ENCODE measurements at regions not wholly inside any gene's neighbourhood (a gene's known extent, or its start where the extent isn't known, plus 50 kb on each side); places are given as distances from the start of the nearest gene placed in this dataset.

GRCh38 chr9:80899208-80899607 is 790.1 kb downstream of the TLE1 start:
- TF ChIP-seq, protein P1, sequence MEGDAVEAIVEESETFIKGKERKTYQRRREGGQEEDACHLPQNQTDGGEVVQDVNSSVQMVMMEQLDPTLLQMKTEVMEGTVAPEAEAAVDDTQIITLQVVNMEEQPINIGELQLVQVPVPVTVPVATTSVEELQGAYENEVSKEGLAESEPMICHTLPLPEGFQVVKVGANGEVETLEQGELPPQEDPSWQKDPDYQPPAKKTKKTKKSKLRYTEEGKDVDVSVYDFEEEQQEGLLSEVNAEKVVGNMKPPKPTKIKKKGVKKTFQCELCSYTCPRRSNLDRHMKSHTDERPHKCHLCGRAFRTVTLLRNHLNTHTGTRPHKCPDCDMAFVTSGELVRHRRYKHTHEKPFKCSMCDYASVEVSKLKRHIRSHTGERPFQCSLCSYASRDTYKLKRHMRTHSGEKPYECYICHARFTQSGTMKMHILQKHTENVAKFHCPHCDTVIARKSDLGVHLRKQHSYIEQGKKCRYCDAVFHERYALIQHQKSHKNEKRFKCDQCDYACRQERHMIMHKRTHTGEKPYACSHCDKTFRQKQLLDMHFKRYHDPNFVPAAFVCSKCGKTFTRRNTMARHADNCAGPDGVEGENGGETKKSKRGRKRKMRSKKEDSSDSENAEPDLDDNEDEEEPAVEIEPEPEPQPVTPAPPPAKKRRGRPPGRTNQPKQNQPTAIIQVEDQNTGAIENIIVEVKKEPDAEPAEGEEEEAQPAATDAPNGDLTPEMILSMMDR (IDR thresholded peaks at IDR 0.05; ENCODE audit: unreplicated experiment): no peak
- no peaks in the 10 kb centered on the region for H3K4me1 Mint-ChIP-seq (ENCODE audit: low read depth)
- no peak for DNase-seq (ENCODE audit: low spot score, unreplicated experiment)
- H3K27me3 Mint-ChIP-seq: no peaks in the 10 kb centered on the region
- H3K4me3 Mint-ChIP-seq (ENCODE audit: low read depth): no peak overlapping the region
- H3K36me3 Mint-ChIP-seq (ENCODE audit: insufficient read depth): no peaks in the 10 kb centered on the region
- H3K9me3 Mint-ChIP-seq (ENCODE audit: low read depth): peaks cover 11% of the 10 kb centered on the region
- no peak overlapping the region for H3K27ac Mint-ChIP-seq

DNA sequence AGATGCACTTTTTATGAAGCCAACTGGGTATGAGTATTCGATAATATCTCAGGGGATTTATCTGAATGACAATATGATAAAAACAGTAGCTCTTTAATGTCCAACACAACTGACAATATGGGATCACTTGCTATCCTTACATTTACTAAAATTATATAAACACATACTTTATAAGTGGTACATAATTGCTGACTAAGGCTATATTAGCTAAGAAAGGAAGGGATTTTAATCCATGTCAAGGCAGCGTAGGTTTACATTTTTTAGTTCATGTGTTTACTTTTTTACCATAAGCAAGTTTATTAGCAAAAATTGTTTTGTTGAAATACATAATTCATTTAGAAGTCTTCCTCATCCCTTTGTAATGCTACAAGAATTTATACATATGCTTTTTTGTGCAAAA is 796.2 kb downstream of the TLE1 start:
- TF ChIP-seq, protein P1 (IDR thresholded peaks at IDR 0.05; ENCODE audit: unreplicated experiment): no peak
- H3K27ac Mint-ChIP-seq: no peak overlapping the region
- no peak overlapping the region for H3K4me3 Mint-ChIP-seq (ENCODE audit: low read depth)
- peaks cover 11% of the 10 kb centered on the region for H3K9me3 Mint-ChIP-seq (ENCODE audit: low read depth)
- no peaks in the 10 kb centered on the region for H3K27me3 Mint-ChIP-seq
- no peak for DNase-seq (ENCODE audit: low spot score, unreplicated experiment)
- H3K4me1 Mint-ChIP-seq (ENCODE audit: low read depth): peaks cover 4% of the 10 kb centered on the region
- H3K36me3 Mint-ChIP-seq (ENCODE audit: insufficient read depth): no peaks in the 10 kb centered on the region

DNA sequence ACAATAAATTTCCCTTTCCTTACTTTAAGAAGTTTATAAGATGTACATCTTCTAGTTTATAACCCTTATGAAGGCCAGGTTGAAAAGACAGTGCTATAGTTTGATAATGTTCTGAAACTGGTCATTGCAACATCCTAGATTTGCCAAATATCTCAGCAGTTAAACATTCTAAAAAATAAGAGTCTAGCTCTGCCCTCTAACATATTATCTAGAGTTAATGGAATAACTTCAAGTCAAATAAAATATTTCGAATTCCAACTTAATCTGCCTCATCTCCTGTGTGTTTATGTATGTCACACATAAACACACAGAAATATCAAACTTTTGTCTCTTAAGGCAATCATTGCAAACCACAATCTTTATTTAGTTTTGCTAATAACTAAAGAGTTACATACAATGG is 796.6 kb downstream of the TLE1 start:
- no peak for DNase-seq (ENCODE audit: low spot score, unreplicated experiment)
- no peak overlapping the region for H3K27ac Mint-ChIP-seq
- H3K4me1 Mint-ChIP-seq (ENCODE audit: low read depth): peaks cover 4% of the 10 kb centered on the region
- TF ChIP-seq, protein P1 (IDR thresholded peaks at IDR 0.05; ENCODE audit: unreplicated experiment): no peak
- no peaks in the 10 kb centered on the region for H3K36me3 Mint-ChIP-seq (ENCODE audit: insufficient read depth)
- H3K4me3 Mint-ChIP-seq (ENCODE audit: low read depth): no peak overlapping the region
- H3K9me3 Mint-ChIP-seq (ENCODE audit: low read depth): peaks cover 11% of the 10 kb centered on the region
- H3K27me3 Mint-ChIP-seq: no peaks in the 10 kb centered on the region

DNA sequence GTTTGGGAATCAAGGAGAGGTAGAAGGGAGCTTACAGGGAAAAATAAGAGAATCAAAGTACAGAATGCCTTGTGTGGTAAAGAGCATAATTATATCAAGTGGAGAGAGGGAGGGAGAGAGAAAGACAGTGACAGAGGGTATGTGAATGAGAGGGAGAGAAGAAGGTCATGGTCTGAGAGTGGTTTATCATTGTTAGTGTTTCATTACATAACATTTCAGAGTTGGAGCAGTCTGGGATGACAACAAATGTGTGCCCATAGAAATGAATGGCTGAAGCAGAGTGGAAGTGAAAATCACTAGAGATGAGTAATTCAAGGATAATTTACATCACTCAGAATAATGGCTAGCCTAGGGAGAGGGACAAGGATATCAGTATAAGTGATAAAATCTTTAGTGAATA is 799.2 kb downstream of the TLE1 start:
- no peak for DNase-seq (ENCODE audit: low spot score, unreplicated experiment)
- H3K27ac Mint-ChIP-seq: no peak overlapping the region
- no peaks in the 10 kb centered on the region for H3K36me3 Mint-ChIP-seq (ENCODE audit: insufficient read depth)
- no peak overlapping the region for H3K4me3 Mint-ChIP-seq (ENCODE audit: low read depth)
- TF ChIP-seq, protein P1 (IDR thresholded peaks at IDR 0.05; ENCODE audit: unreplicated experiment): no peak
- peaks cover 4% of the 10 kb centered on the region for H3K4me1 Mint-ChIP-seq (ENCODE audit: low read depth)
- H3K27me3 Mint-ChIP-seq: no peaks in the 10 kb centered on the region
- peaks cover 6% of the 10 kb centered on the region for H3K9me3 Mint-ChIP-seq (ENCODE audit: low read depth)

DNA sequence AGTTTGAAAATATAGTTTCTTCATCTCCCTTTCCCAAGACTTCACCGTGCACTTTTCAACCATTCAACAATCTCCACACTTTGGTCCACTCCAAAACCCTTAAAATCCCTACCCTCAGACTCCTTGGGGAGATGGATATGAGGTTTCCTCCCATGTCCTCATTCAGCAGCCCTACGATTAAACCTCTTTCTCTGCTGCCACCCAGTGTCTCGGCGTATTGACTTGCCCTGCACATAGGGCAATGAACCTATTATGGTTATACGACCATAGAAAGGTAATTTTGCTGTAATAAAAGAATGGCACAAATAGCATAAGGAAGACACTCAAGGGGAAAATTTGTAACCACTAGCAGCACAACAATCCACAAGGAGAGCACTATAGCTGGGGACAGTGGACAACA is 803.5 kb downstream of the TLE1 start:
- no peak overlapping the region for H3K4me3 Mint-ChIP-seq (ENCODE audit: low read depth)
- peaks cover 20% of the 10 kb centered on the region for H3K4me1 Mint-ChIP-seq (ENCODE audit: low read depth)
- H3K36me3 Mint-ChIP-seq (ENCODE audit: insufficient read depth): no peaks in the 10 kb centered on the region
- H3K9me3 Mint-ChIP-seq (ENCODE audit: low read depth): peaks cover 3% of the 10 kb centered on the region
- TF ChIP-seq, protein P1 (IDR thresholded peaks at IDR 0.05; ENCODE audit: unreplicated experiment): no peak
- no peak for DNase-seq (ENCODE audit: low spot score, unreplicated experiment)
- H3K27me3 Mint-ChIP-seq: no peaks in the 10 kb centered on the region
- H3K27ac Mint-ChIP-seq: peak overlapping the region; percentile 49

Measured in progenitor cell of endocrine pancreas (in vitro differentiated cells).